ENCODE measurements at regions not wholly inside any gene's neighbourhood (a gene's known extent, or its start where the extent isn't known, plus 50 kb on each side); places are given as distances from the start of the nearest gene placed in this dataset.

GRCh38 chrX:150227873-150228410, 135.2 kb upstream of the MAMLD1 start:
- TF ChIP-seq, protein P1, sequence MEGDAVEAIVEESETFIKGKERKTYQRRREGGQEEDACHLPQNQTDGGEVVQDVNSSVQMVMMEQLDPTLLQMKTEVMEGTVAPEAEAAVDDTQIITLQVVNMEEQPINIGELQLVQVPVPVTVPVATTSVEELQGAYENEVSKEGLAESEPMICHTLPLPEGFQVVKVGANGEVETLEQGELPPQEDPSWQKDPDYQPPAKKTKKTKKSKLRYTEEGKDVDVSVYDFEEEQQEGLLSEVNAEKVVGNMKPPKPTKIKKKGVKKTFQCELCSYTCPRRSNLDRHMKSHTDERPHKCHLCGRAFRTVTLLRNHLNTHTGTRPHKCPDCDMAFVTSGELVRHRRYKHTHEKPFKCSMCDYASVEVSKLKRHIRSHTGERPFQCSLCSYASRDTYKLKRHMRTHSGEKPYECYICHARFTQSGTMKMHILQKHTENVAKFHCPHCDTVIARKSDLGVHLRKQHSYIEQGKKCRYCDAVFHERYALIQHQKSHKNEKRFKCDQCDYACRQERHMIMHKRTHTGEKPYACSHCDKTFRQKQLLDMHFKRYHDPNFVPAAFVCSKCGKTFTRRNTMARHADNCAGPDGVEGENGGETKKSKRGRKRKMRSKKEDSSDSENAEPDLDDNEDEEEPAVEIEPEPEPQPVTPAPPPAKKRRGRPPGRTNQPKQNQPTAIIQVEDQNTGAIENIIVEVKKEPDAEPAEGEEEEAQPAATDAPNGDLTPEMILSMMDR (IDR thresholded peaks at IDR 0.05), result no peak
- TF ChIP-seq POLR2A (IDR thresholded peaks at IDR 0.05), result no peak
